Neuronal stem cell (in vitro differentiated cells): ENCODE measurements at regions not wholly inside any gene's neighbourhood (a gene's known extent, or its start where the extent isn't known, plus 50 kb on each side); places are given as distances from the start of the nearest gene placed in this dataset.
"Not testable (repeated sequence)": the region's sequence is repeated elsewhere in the genome, so short reads cannot be mapped to it uniquely, and the experiment has no call there.

Source experiments
- DNase-seq: peaks from one replicate; pipeline ENCODE4 v3.0.0-alpha.2; 2013; ENCODE audit warnings: low spot score
- H2AFZ ChIP-seq: one replicate; pipeline ENCODE4 v1.6.1; 2013; ENCODE audit warnings: mild to moderate bottlenecking, low read length, inconsistent platforms
- H2AK5ac ChIP-seq: 2 replicates; pipeline ENCODE4 v1.6.1; 2013; ENCODE audit warnings: low read depth, mild to moderate bottlenecking, inconsistent platforms, low read length, moderate library complexity, mixed read lengths
- H2BK120ac ChIP-seq: 2 replicates; pipeline ENCODE4 v1.6.1; 2013; ENCODE audit warnings: low read depth, mild to moderate bottlenecking, inconsistent platforms, low read length, moderate library complexity, mixed read lengths
- H2BK12ac ChIP-seq: one replicate; pipeline ENCODE4 v1.6.1; 2013; ENCODE audit warnings: low read length, inconsistent platforms
- H2BK15ac ChIP-seq: 2 replicates; pipeline ENCODE4 v1.6.1; 2013; ENCODE audit warnings: mild to moderate bottlenecking, low read length, inconsistent platforms, mixed read lengths
- H2BK5ac ChIP-seq: one replicate; pipeline ENCODE4 v1.6.1; 2013; ENCODE audit warnings: inconsistent platforms, mild to moderate bottlenecking, low read length, moderate library complexity
- H3K14ac ChIP-seq: one replicate; pipeline ENCODE4 v1.6.1; 2013; ENCODE audit warnings: low read length, inconsistent platforms
- H3K18ac ChIP-seq: 2 replicates; pipeline ENCODE4 v1.6.1; 2013; ENCODE audit warnings: low read length, inconsistent platforms
- H3K23ac ChIP-seq: 2 replicates; pipeline ENCODE4 v1.6.1; 2013; ENCODE audit warnings: low read depth, mild to moderate bottlenecking, mixed read lengths, low read length, inconsistent platforms; ENCODE audit not compliant: poor library complexity
- H3K27ac ChIP-seq: replicated peaks from 3 replicates; pipeline ENCODE4 v1.5.1; 2013; ENCODE audit warnings: low read length, inconsistent platforms
- H3K27me3 ChIP-seq, 3 experiments: 2 replicates each; pipeline ENCODE4 v1.6.1; 2013; ENCODE audit warnings: low read length in 3 of 3, mild to moderate bottlenecking in 2 of 3, inconsistent platforms in 1 of 3, low read depth in 1 of 3, mixed read lengths in 1 of 3, moderate library complexity in 1 of 3; ENCODE audit not compliant: control insufficient read depth in 3 of 3, insufficient read depth in 3 of 3
- H3K36me3 ChIP-seq, 2 donors: replicated peaks in 1 of 2; 2 replicates each; pipeline ENCODE4 v1.6.1; 2013; ENCODE audit warnings: low read length in 2 of 2; ENCODE audit not compliant: control insufficient read depth in 2 of 2, insufficient read depth in 2 of 2
- H3K4ac ChIP-seq: 2 replicates; pipeline ENCODE4 v1.6.1; 2013; ENCODE audit warnings: inconsistent platforms, mild to moderate bottlenecking, low read length, moderate library complexity
- H3K4me1 ChIP-seq, 2 donors: 1 replicate in 1 of 2; 2 replicates in 1 of 2; pipeline ENCODE4 v1.6.1; 2013; ENCODE audit warnings: low read length in 2 of 2, low read depth in 1 of 2; ENCODE audit not compliant: control insufficient read depth in 2 of 2, insufficient read depth in 1 of 2
- H3K4me2 ChIP-seq: one replicate; pipeline ENCODE4 v1.6.1; 2013; ENCODE audit warnings: mild to moderate bottlenecking, low read length, inconsistent platforms; ENCODE audit not compliant: insufficient read depth, poor library complexity, severe bottlenecking
- H3K4me3 ChIP-seq, 2 donors: 2 replicates each; pipeline ENCODE4 v1.5.1; 2013; ENCODE audit warnings: low read length in 2 of 2, mild to moderate bottlenecking in 2 of 2, inconsistent platforms in 1 of 2, moderate library complexity in 1 of 2
- H3K79me1 ChIP-seq: one replicate; pipeline ENCODE4 v1.6.1; 2013; ENCODE audit warnings: low read depth, mild to moderate bottlenecking, inconsistent platforms, low read length, moderate library complexity
- H3K9ac ChIP-seq: one replicate; pipeline ENCODE4 v1.6.1; 2013; ENCODE audit warnings: mild to moderate bottlenecking, low read depth, low read length, inconsistent platforms; ENCODE audit not compliant: poor library complexity
- H3K9me3 ChIP-seq, 2 donors: replicated peaks in 1 of 2; 2 replicates each; pipeline versions ENCODE3 to v1.6.1; 2013; ENCODE audit warnings: low read length in 2 of 2, mild to moderate bottlenecking in 2 of 2, inconsistent platforms in 1 of 2, low read depth in 1 of 2, mixed read lengths in 1 of 2, moderate library complexity in 1 of 2; ENCODE audit not compliant: control insufficient read depth in 2 of 2, insufficient read depth in 1 of 2
- H4K8ac ChIP-seq: one replicate; pipeline ENCODE4 v1.6.1; 2013; ENCODE audit warnings: low read depth, mild to moderate bottlenecking, inconsistent platforms, low read length, moderate library complexity
- H4K91ac ChIP-seq: one replicate; pipeline ENCODE4 v1.6.1; 2013; ENCODE audit warnings: low read length, low read depth, mild to moderate bottlenecking, inconsistent platforms; ENCODE audit not compliant: poor library complexity
- WGBS, 2 donors: extraction: QIAGEN DNeasy Blood & Tissue Kit; methylation state at CpG; one replicate each; pipeline ENCODE4 v1.1.7; 2013; ENCODE audit warnings: missing lambda C conversion rate in 2 of 2, mixed read lengths in 1 of 2; ENCODE audit not compliant: insufficient read length in 2 of 2, insufficient replicate concordance in 1 of 2; ENCODE audit errors: extremely low coverage in 2 of 2; 5-methylcytosine and 5-hydroxymethylcytosine counted together

GRCh38 chr4:173718504-173718903, 188.5 kb upstream of the HAND2 start:
- H2AFZ ChIP-seq, H3K14ac ChIP-seq, H2BK5ac ChIP-seq, H4K91ac ChIP-seq, H2BK15ac ChIP-seq, H2AK5ac ChIP-seq, H2BK12ac ChIP-seq, H3K9ac ChIP-seq, H3K18ac ChIP-seq, H3K27ac ChIP-seq, H3K9me3 ChIP-seq, DNase-seq, H3K4ac ChIP-seq, H3K36me3 ChIP-seq, H3K4me2 ChIP-seq, H3K4me1 ChIP-seq, H3K79me1 ChIP-seq, H4K8ac ChIP-seq, H2BK120ac ChIP-seq, H3K27me3 ChIP-seq, H3K4me3 ChIP-seq, H3K23ac ChIP-seq: not testable (repeated sequence)
- WGBS, 2 donors = no CpG with 5 or more reads among the region's 1 CpG

GRCh38 chr4:173717581-173717980, 187.6 kb upstream of the HAND2 start:
- H4K8ac ChIP-seq = no peak overlapping the region
- H3K14ac ChIP-seq = no peak overlapping the region
- H4K91ac ChIP-seq = no peak overlapping the region
- H2BK120ac ChIP-seq = no peak overlapping the region
- no peak overlapping the region for H2AFZ ChIP-seq
- no peak overlapping the region for H3K4ac ChIP-seq
- H3K9me3 ChIP-seq = no peaks in the 10 kb centered on the region
- no CpG with 5 or more reads among the region's 10 CpGs for WGBS, 2 donors
- no peak overlapping the region for H3K18ac ChIP-seq
- no peak overlapping the region for H2BK15ac ChIP-seq
- H3K79me1 ChIP-seq = no peaks in the 10 kb centered on the region
- H3K27ac ChIP-seq = no peak overlapping the region
- H3K9ac ChIP-seq = no peak overlapping the region
- DNase-seq = no peak
- H3K27me3 ChIP-seq = no peaks in the 10 kb centered on the region
- no peaks in the 10 kb centered on the region for H3K4me1 ChIP-seq
- H2AK5ac ChIP-seq = no peak overlapping the region
- H3K36me3 ChIP-seq = no peaks in the 10 kb centered on the region
- no peak overlapping the region for H3K23ac ChIP-seq
- no peak overlapping the region for H3K4me3 ChIP-seq
- H2BK5ac ChIP-seq = no peak overlapping the region
- H3K4me2 ChIP-seq = no peak overlapping the region
- H2BK12ac ChIP-seq = peak overlapping the region; percentile 48

DNA sequence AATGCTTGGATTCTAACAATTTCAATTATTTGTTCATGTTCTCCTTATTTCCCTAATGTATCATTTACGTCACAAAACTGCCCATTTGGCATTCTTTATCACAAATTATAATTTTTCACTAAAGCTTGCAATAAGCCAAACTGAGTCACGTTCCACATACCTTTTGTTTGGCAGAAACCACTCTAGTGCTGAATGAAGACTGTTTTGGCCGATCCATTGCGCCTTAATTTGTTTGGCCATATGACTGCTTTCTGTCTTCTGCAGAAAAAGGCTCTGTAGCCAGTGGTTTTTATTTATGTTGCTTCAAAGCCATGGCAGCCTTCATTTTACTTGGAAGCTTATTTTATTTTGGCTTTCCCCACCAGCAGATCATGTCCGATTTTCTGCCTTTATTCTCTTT, 184.4 kb upstream of the HAND2 start:
- Histone ChIP-seq H4K91ac (no peak overlapping the region), H3K36me3 (no peaks in the 10 kb centered on the region), H3K4ac (no peak overlapping the region), H3K14ac (no peak overlapping the region), H3K27me3 (no peaks in the 10 kb centered on the region), H3K9me3 (no peaks in the 10 kb centered on the region), H3K27ac (no peak overlapping the region), H3K4me3 (no peak overlapping the region), H3K79me1 (no peaks in the 10 kb centered on the region), H3K9ac (no peak overlapping the region), H2BK15ac (no peak overlapping the region), H4K8ac (no peak overlapping the region), H2BK12ac (no peak overlapping the region), H2BK120ac (no peak overlapping the region), H2AFZ (no peak overlapping the region), H2AK5ac (no peak overlapping the region), H3K18ac (no peak overlapping the region), H2BK5ac (no peak overlapping the region), H3K23ac (no peak overlapping the region), H3K4me1 (no peaks in the 10 kb centered on the region), H3K4me2 (no peak overlapping the region)
- DNase-seq = no peak
- no CpG with 5 or more reads among the region's 5 CpGs for WGBS, 2 donors

- H2BK5ac ChIP-seq = no peak overlapping the region
- H3K9me3 ChIP-seq = no peaks in the 10 kb centered on the region
- DNase-seq = no peak
- no peak overlapping the region for H2BK15ac ChIP-seq
- no CpG with 5 or more reads among the region's 5 CpGs for WGBS, 2 donors
- no peak overlapping the region for H3K14ac ChIP-seq
- no peak overlapping the region for H2BK12ac ChIP-seq
- no peak overlapping the region for H3K9ac ChIP-seq
- no peak overlapping the region for H4K8ac ChIP-seq
- H3K36me3 ChIP-seq = no peaks in the 10 kb centered on the region
- H2AFZ ChIP-seq = no peak overlapping the region
- H3K27me3 ChIP-seq = no peaks in the 10 kb centered on the region
- no peaks in the 10 kb centered on the region for H3K4me1 ChIP-seq
- H3K4ac ChIP-seq = no peak overlapping the region
- H3K79me1 ChIP-seq = no peaks in the 10 kb centered on the region
- H3K4me3 ChIP-seq = no peak overlapping the region
- H3K4me2 ChIP-seq = no peak overlapping the region
- no peak overlapping the region for H3K23ac ChIP-seq
- no peak overlapping the region for H3K27ac ChIP-seq
- no peak overlapping the region for H4K91ac ChIP-seq
- no peak overlapping the region for H3K18ac ChIP-seq
- H2AK5ac ChIP-seq = no peak overlapping the region
- no peak overlapping the region for H2BK120ac ChIP-seq
Measured at GRCh38 chr4:173713026-173713425, 183.0 kb upstream of the HAND2 start.
